ENCODE measurements at regions not wholly inside any gene's neighbourhood (a gene's known extent, or its start where the extent isn't known, plus 50 kb on each side); places are given as distances from the start of the nearest gene placed in this dataset.

- no peak overlapping the region for H3K4me3 ChIP-seq
- H3K27ac ChIP-seq: no peak overlapping the region
- TF ChIP-seq CTCF (IDR thresholded peaks at IDR 0.05 in 4 of 5, conservative IDR thresholded peaks at IDR 0.05 in 1 of 5) (no peak), POLR2A (IDR thresholded peaks at IDR 0.05) (no peak)
- no peaks in the 10 kb centered on the region for H3K36me3 ChIP-seq
- H3K4me1 ChIP-seq: no peaks in the 10 kb centered on the region
- no peaks in the 10 kb centered on the region for H3K9me3 ChIP-seq
- in situ Hi-C loops (cut with MboI; ENCODE audit: low sequenced_read_pairs in 4 of 4): no loop called here
- ATAC-seq (no peak), DNase-seq (no peak)
- no peaks in the 10 kb centered on the region for H3K27me3 ChIP-seq
- intact Hi-C loops (cut with DNase I; ENCODE audit: low total_unique reads): no loop called here
Measured at GRCh38 chr1:163799190-163799805, 477.5 kb downstream of the NUF2 start.

GRCh38 chr1:163807331-163808049 lies 485.7 kb downstream of the NUF2 start:
- H3K27me3 ChIP-seq: no peaks in the 10 kb centered on the region
- TF ChIP-seq POLR2A (IDR thresholded peaks at IDR 0.05) (no peak), CTCF (IDR thresholded peaks at IDR 0.05 in 4 of 5, conservative IDR thresholded peaks at IDR 0.05 in 1 of 5) (no peak)
- H3K4me1 ChIP-seq: no peaks in the 10 kb centered on the region
- intact Hi-C loops (cut with DNase I; ENCODE audit: low total_unique reads): no loop called here
- no peak overlapping the region for H3K4me3 ChIP-seq
- ATAC-seq: no peak
- H3K9me3 ChIP-seq: no peaks in the 10 kb centered on the region
- H3K27ac ChIP-seq: no peak overlapping the region
- in situ Hi-C loops (cut with MboI; ENCODE audit: low sequenced_read_pairs in 4 of 4): no loop called here
- no peaks in the 10 kb centered on the region for H3K36me3 ChIP-seq
- no peak for DNase-seq

- no peaks in the 10 kb centered on the region for H3K36me3 ChIP-seq
- no peak overlapping the region for H3K27ac ChIP-seq
- H3K9me3 ChIP-seq: no peaks in the 10 kb centered on the region
- ATAC-seq (no peak), DNase-seq (no peak)
- in situ Hi-C loops (cut with MboI; ENCODE audit: low sequenced_read_pairs in 4 of 4): no loop called here
- no peaks in the 10 kb centered on the region for H3K27me3 ChIP-seq
- H3K4me1 ChIP-seq: no peaks in the 10 kb centered on the region
- no peak overlapping the region for H3K4me3 ChIP-seq
- intact Hi-C loops (cut with DNase I; ENCODE audit: low total_unique reads): no loop called here
- no peak for TF ChIP-seq POLR2A (IDR thresholded peaks at IDR 0.05)
- no peak for TF ChIP-seq CTCF (IDR thresholded peaks at IDR 0.05 in 4 of 5, conservative IDR thresholded peaks at IDR 0.05 in 1 of 5)
Measured at GRCh38 chr1:163813251-163813650, 491.5 kb downstream of the NUF2 start.

- intact Hi-C loops (cut with DNase I; ENCODE audit: low total_unique reads) (no loop called here), in situ Hi-C loops (cut with MboI; ENCODE audit: low sequenced_read_pairs in 4 of 4) (no loop called here)
- TF ChIP-seq CTCF (IDR thresholded peaks at IDR 0.05 in 4 of 5, conservative IDR thresholded peaks at IDR 0.05 in 1 of 5) (no peak), POLR2A (IDR thresholded peaks at IDR 0.05) (no peak)
Measured at GRCh38 chr1:163820226-163820625, 498.5 kb downstream of the NUF2 start.

More at GRCh38 chr1:163820226-163820625, 498.5 kb downstream of the NUF2 start:
- Histone ChIP-seq H3K36me3 (no peaks in the 10 kb centered on the region), H3K9me3 (no peaks in the 10 kb centered on the region), H3K27ac (no peak overlapping the region), H3K27me3 (no peaks in the 10 kb centered on the region), H3K4me3 (no peak overlapping the region), H3K4me1 (no peaks in the 10 kb centered on the region)
- ATAC-seq (no peak), DNase-seq (no peak)

Data from gastrocnemius medialis (tissue), 4 donors.